Activated T-cell treated with anti-CD3 and anti-CD28 coated beads for 48 hours (primary cell): ENCODE measurements at regions not wholly inside any gene's neighbourhood (a gene's known extent, or its start where the extent isn't known, plus 50 kb on each side); places are given as distances from the start of the nearest gene placed in this dataset.

Source experiments
- DNase-seq: peaks from one replicate; pipeline ENCODE4 v3.0.0-alpha.2; 2020; ENCODE audit warnings: low read depth

- DNase-seq, result no peak
Measured at GRCh38 chr14:85475113-85475512, 54.8 kb upstream of the FLRT2 start.

GRCh38 chr14:85479306-85479705 is 50.6 kb upstream of the FLRT2 start:
- no peak for DNase-seq

- no peak for DNase-seq
Measured at GRCh38 chr14:85479771-85480170, 50.2 kb upstream of the FLRT2 start.
